ENCODE measurements at regions not wholly inside any gene's neighbourhood (a gene's known extent, or its start where the extent isn't known, plus 50 kb on each side); places are given as distances from the start of the nearest gene placed in this dataset.

- H3K36me3 ChIP-seq: no peaks in the 10 kb centered on the region
- H3K27me3 ChIP-seq: no peaks in the 10 kb centered on the region
- no peak for TF ChIP-seq CTCF (IDR thresholded peaks at IDR 0.05)
- TF ChIP-seq POLR2A (IDR thresholded peaks at IDR 0.05): no peak
- no peak overlapping the region for H3K4me3 ChIP-seq
- intact Hi-C loops (cut with DNase I): no loop called here
- DNase-seq (no peak), ATAC-seq (no peak)
- no peak overlapping the region for H3K27ac ChIP-seq
- no peaks in the 10 kb centered on the region for H3K9me3 ChIP-seq
- WGBS (ENCODE audit: insufficient coverage, low coverage, low lambda C conversion rate, missing lambda C conversion rate): 42% methylated on average over 3 of the region's 3 CpGs
- no peaks in the 10 kb centered on the region for H3K4me1 ChIP-seq
Observed at GRCh38 chr4:110753466-110753865, 130.6 kb upstream of the PITX2 start.

GRCh38 chr4:110754716-110755115, 131.8 kb upstream of the PITX2 start:
- intact Hi-C loops (cut with DNase I): no loop called here
- no peak for ATAC-seq
- 83% methylated on average over 2 of the region's 2 CpGs for WGBS (ENCODE audit: insufficient coverage, low coverage, low lambda C conversion rate, missing lambda C conversion rate)

GRCh38 chr4:110769578-110769977, 146.7 kb upstream of the PITX2 start:
- DNase-seq (no peak), ATAC-seq (no peak)
- H3K4me3 ChIP-seq: no peak overlapping the region
- H3K36me3 ChIP-seq: no peaks in the 10 kb centered on the region
- intact Hi-C loops (cut with DNase I): no loop called here
- H3K27ac ChIP-seq: no peak overlapping the region
- TF ChIP-seq CTCF (IDR thresholded peaks at IDR 0.05) (no peak), POLR2A (IDR thresholded peaks at IDR 0.05) (no peak)
- no peaks in the 10 kb centered on the region for H3K9me3 ChIP-seq
- no peaks in the 10 kb centered on the region for H3K4me1 ChIP-seq
- no peaks in the 10 kb centered on the region for H3K27me3 ChIP-seq
- WGBS (ENCODE audit: insufficient coverage, low coverage, low lambda C conversion rate, missing lambda C conversion rate): 40% methylated on average over 2 of the region's 2 CpGs

More at GRCh38 chr4:110754716-110755115, 131.8 kb upstream of the PITX2 start:
- no peak for DNase-seq
- H3K36me3 ChIP-seq: no peaks in the 10 kb centered on the region
- H3K4me1 ChIP-seq: no peaks in the 10 kb centered on the region
- H3K27ac ChIP-seq: no peak overlapping the region
- no peak for TF ChIP-seq POLR2A (IDR thresholded peaks at IDR 0.05)
- no peak for TF ChIP-seq CTCF (IDR thresholded peaks at IDR 0.05)
- H3K27me3 ChIP-seq: no peaks in the 10 kb centered on the region
- H3K4me3 ChIP-seq: no peak overlapping the region
- H3K9me3 ChIP-seq: no peaks in the 10 kb centered on the region

GRCh38 chr4:110770353-110770752, 147.5 kb upstream of the PITX2 start:
- Histone ChIP-seq H3K9me3 (no peaks in the 10 kb centered on the region), H3K4me1 (no peaks in the 10 kb centered on the region), H3K36me3 (no peaks in the 10 kb centered on the region), H3K27me3 (no peaks in the 10 kb centered on the region), H3K27ac (no peak overlapping the region), H3K4me3 (no peak overlapping the region)
- WGBS (ENCODE audit: insufficient coverage, low coverage, low lambda C conversion rate, missing lambda C conversion rate): 53% methylated on average over 3 of the region's 3 CpGs
- TF ChIP-seq CTCF (IDR thresholded peaks at IDR 0.05) (no peak), POLR2A (IDR thresholded peaks at IDR 0.05) (no peak)
- no peak for DNase-seq
- intact Hi-C loops (cut with DNase I): no loop called here
- ATAC-seq: no peak

- WGBS (ENCODE audit: insufficient coverage, low coverage, low lambda C conversion rate, missing lambda C conversion rate): 21% methylated on average over 2 of the region's 2 CpGs
- no peak for ATAC-seq
- Histone ChIP-seq H3K4me1 (no peaks in the 10 kb centered on the region), H3K36me3 (no peaks in the 10 kb centered on the region), H3K27ac (no peak overlapping the region), H3K9me3 (no peaks in the 10 kb centered on the region), H3K27me3 (no peaks in the 10 kb centered on the region), H3K4me3 (no peak overlapping the region)
- DNase-seq: no peak
- intact Hi-C loops (cut with DNase I): no loop called here
- no peak for TF ChIP-seq CTCF (IDR thresholded peaks at IDR 0.05)
- TF ChIP-seq POLR2A (IDR thresholded peaks at IDR 0.05): no peak
Observed at GRCh38 chr4:110778521-110778920, 155.6 kb upstream of the PITX2 start.

All from right lobe of liver (tissue), 6 donors.